ENCODE measurements at regions not wholly inside any gene's neighbourhood (a gene's known extent, or its start where the extent isn't known, plus 50 kb on each side); places are given as distances from the start of the nearest gene placed in this dataset.

DNA sequence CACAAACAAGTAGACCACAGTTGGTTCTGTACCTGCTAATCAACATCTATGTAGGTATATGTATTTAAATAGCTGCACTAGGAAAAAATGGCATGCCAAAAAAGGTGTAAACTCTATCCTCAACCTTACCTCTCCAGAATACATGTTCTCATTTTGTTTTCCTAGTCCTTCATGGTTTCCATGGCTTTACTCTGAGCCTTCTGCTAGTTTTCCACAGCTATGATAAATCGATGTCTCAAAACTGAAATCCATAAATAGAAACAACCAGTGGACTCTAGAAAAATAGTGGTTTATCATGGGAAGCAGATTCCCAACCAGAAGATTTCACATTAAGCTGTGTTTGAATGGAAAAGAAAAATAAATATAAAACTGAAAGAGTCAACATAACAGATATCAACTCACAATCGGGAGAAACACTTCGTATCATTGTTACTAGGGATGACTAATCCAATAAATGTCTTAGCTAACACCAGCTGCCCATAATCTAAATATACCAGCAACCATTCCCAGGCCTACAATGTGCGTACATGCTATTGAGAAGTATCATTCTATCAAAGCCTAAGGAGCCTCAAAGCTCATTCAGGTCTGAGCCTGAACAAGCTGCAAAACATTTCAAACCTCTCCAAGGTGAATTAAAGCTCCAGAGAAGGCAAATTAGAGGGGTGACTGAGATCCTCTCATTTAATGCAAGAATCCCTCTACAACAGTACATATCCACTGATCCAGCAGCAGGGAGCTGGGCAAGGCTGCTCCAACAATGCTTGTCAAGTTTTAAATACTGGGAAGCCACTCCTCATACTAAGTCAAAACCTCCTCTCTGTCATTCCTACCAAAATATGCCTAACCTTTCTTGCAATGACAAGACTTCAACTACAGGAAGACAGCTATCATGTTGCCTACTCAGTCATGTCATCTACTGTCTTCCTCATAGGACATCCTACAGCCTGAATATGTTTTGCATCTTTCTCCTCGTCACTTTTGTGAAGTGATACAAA is 90.2 kb downstream of the KCTD12 start:
- no peak for ATAC-seq
- DNase-seq, result no peak

DNA sequence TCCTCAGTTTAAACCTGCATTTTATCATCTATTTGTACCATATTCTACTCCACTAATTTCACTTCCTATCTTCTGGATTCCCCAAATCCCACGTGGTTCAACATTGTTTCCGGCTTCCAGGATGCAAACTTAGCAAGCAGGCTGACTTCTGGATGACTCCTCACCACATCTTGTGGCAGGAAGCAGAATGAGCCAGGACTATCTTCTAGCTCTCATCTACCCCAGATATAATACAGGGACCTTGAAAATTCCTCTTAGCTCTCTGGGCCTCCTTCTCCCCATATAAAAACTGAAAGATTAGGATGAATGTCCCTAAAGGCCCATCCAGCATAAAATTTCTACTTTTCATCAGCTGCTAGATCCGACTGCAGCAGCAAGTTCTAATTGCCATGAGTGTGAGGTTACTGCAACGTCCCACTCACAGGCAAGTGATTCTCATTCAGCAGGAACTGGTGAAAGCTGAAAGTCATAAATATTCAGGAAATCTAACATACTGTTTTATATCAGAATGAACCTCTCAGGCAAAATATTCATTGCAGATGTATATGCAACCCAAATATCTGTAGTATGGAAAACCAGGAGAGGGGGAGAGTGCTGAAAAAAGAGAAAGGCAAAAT is 93.4 kb downstream of the KCTD12 start:
- ATAC-seq (no peak), DNase-seq (no peak)

DNA sequence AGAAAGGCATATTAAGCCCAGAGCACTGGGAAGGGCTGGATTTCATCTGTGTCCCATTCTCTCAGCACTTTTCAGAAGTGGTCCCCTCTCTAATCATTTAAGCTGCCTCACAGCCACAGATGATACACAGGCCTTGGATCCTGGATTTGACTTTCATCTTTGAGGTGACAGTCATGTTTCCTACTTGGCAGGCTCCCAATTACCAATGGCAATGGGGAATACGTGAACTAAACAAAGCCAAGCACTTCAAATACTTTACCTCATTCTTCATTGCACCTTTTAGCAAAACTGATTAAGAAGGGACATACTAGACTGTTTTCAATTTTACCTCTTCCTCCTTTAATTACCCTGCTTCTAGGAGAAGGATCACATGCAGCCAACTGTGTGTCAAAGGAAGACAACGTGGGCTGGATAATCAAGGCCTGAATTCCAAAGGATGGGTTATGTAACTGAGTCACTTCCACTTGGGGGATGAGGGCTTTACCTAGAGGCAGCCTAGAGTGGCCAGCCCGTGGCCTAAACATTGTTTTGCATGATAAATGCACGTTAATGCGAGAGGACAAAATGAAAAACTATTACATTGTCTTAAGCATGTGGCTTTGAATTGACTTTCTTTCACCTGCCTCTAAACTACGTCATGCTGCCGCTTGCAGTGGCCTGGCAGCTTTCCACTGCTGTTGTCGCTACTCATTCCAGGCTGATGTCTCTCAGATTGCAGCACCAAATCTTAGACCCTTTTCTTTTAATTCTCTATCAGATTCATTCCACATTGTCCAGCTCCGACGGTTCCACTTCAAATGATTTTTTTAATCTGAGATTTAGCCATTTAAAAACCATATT is 95.0 kb downstream of the KCTD12 start:
- ATAC-seq (no peak), DNase-seq (no peak)

DNA sequence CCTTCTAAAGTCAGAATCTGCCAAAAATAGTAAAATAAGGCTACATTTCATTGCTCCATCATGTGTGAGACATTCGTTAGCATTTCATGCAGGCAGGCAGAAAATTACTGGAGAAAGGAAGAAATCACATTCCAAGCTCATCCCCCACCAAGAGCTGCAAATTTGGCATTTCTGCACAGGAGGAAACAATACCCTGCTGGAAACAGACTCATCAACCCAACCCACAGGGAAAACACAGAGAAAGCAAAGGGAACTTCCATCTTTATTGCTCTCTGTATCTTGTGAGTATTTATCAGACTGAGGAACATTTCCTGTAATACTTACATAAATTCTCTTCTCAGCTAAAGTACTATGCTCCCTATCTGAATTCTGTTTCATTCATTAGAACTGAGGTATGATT is 95.7 kb downstream of the KCTD12 start:
- no peak for DNase-seq
- no peak for ATAC-seq

DNA sequence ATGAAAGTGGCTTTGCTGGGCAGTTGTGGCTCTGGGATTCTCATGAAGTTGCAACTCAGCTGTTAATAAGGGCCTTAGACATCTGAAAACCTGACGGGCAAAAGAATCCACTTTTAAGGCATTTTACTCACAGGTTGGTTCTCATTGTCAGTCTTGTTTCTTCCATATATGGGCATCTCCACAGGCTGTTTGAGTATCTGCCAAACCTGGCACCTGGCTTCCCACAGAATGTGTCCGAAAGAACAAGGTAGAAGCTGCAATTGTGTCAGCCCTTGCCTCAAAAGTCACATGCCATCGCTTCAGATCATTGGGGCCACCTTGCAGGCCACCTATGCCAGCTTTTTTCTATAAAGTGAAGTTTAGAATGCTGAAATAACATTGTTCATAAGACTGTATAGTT is 102.4 kb downstream of the KCTD12 start:
- ATAC-seq (no peak), DNase-seq (no peak)

DNA sequence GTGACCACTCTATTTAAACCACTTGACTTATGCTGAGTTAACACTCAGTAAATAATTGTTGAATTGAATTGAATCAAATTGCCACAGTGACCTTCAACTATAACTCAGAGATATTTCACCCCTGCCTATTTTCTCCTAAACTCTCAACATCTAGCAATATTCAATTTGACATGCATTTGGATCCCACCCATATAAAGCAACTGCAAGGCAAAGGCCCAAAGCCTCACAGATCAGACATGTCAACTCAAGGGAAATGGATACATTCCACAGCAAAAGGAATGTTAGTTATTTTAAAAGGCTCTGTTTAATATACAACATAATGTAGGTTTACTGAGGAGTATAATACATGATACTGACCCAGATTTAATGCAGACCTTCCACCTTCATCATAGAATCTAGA is 107.4 kb downstream of the KCTD12 start:
- ATAC-seq (no peak), DNase-seq (no peak)

DNA sequence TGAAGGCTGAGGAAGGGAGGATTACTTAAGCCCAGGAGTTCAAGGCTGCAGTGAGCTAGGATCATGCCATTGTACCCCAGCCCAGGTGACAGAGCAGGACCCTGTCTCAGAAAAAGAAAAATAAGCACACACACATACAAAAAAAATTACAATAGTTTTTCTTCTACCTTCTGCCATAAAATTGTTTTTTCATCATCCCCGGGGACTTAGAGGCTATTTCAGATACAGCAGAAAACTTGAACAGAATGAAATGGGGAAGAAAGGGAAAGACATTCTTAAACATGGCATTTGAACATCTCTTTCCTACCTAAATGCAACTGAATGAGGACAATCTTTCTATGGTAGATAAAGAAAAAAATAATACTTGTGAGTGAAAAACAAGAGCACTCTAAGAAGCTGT is 109.1 kb downstream of the KCTD12 start:
- no peak for ATAC-seq

DNA sequence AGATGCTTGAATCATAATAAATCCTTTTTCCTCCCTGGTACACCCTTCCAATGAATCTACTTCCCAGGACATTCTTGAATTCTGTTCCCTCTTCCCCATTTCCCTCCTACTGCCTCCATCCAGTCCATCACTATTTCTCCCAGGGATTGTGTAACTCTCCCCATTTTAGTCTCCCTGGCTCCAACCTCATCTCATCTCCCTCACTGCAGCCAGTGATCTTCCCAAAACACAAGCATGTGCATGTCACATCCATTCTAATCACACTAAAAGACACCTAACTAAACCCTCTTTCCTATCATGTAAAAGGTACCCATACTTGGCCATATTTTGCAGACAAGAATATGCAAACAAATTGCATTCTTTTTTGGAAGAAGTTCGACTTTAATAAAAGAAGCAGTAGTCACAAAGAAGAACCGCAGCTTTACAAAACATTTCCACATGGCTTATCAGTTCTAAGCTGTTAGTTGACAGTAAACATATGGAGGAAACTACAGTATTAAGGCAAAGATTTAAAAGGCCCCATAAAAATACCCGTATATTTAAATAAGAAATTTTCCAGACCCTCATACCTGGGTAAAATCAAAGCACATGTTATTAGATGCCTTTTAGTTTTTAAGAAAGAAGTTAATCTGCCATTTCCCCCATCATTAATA is 111.0 kb downstream of the KCTD12 start:
- DNase-seq (no peak), ATAC-seq (no peak)

More for the DNA sequence above, 109.1 kb downstream of the KCTD12 start:
- no peak for DNase-seq

DNA sequence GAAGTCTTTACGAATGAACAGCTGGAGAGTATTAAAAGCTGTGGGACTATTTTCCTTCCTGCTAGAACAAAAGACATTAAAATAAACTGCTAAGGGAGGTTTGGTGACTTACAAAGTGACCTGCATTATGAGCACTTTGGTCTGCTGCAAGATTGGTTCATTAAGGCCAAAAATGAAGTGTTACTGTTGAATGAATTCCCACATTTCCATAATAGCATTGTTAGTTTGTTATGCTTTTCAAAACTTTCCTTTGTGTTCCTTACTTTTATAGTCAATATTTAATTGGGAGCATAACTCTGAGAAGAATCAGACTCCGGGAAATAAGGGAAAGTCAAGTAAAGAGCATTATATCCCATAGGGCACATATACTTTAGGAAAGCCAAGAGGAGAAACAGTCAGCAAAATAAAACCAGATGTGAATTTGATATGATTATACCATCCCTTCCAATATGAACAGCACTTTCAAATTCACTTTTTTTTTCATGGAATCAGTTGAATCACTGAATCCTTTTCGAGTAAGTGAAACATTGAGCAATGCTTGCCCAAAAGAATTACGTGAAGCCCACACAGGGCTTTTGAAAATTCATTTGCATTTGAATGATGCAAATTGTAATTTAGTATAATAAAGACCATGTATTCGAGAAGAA is 112.6 kb downstream of the KCTD12 start:
- ATAC-seq, result no peak
- no peak for DNase-seq

DNA sequence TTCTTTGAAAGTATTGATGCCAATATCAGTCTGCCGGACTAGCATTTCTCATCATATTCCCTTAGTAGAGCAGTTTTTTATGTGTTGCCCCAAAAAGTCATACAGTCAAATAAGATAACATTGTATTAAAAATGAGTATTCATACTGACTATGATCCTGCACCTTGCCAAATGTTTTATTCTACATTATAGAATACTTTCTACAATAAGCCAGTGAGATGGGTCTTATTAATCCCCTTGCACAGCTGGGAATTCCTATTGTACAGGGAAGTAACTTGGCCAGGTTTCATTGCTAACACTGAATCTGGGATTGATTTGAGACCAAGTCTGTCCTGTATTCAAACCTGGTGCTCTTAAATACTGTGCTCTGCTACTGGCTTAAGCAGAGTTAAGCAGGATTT is 114.0 kb downstream of the KCTD12 start:
- no peak for ATAC-seq
- no peak for DNase-seq

DNA sequence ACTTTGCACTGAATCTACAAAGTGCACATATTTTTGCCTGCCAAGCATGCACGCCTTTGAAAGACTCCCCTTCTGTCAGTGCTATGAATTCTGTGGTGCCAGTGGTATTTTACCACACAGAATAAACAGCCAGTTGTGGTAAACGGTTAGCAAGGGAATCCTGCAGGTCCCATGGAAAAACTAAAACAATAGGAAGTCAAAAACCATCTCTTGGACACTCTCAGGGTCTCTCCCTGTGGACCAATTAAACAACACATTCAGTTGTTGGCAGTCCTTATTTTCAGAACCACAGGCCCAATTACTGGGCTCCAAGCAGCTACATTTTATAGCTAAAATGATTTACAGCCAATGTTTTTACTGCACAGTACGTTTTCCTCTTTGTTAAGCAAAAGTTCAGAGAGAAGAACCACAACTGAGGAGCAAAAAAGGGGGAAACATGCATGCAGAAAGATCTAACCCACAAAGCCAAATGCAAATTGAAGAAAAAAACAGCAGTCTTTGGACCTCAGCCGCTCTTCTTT is 116.9 kb downstream of the KCTD12 start:
- ATAC-seq, result no peak
- DNase-seq, result no peak

DNA sequence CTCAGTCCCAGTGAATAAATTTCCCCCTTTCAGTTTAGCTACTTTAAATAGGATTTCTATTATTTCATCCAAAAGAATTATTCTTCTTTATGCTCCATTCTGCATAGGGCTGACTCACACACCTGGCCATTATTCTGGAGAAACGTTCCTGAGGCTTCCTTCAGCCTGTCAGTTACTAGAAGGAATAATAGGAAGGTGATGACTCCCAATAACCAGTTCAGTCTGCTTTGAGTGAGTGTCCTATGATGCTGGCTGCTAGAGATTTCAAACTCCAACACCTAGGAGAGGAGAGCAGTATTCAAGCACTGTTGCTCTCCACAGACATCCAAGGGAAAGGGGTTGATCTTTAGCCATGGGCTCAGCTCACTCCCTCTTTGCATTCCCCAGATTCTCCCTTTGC is 117.8 kb downstream of the KCTD12 start:
- DNase-seq (no peak), ATAC-seq (no peak)

DNA sequence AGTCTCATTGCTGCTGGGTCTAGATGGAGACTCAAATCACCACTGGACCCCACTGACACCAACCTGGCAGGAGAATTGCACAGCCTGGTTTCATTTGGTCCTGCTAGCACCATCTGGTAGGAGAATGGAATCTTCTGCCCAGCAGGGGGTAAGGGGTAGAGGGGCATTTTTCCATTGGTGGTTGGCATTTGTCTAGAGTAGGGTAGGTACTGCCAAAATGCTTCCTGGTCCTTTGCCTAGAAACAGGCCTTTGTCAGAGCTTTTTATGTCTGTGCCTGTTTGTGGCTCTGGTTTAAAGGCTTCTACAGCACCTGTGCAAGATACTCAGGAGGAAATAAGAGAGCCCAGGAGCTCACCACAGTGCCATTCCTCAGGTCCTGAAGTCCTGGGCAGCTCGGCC is 121.3 kb downstream of the KCTD12 start:
- no peak for ATAC-seq
- no peak for DNase-seq

DNA sequence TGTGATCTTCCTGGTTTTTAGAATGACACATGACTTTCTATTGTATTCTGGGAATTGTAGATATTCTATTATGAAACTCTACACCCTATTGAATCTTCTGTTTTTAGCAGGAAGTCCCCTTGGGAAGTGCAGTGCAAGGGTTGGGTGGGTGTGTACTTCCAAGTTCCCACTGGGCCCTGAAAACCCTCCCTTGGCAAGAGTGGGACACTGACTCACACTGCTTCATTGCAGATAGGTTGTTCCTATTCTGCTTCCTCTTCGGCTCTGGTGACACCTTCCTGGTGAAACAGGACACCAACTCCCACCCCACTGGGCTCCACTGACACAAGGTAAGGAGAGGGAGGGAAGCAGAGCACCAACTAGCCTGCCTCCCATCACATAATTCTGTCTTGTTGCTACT is 121.8 kb downstream of the KCTD12 start:
- no peak for DNase-seq
- ATAC-seq, result no peak

DNA sequence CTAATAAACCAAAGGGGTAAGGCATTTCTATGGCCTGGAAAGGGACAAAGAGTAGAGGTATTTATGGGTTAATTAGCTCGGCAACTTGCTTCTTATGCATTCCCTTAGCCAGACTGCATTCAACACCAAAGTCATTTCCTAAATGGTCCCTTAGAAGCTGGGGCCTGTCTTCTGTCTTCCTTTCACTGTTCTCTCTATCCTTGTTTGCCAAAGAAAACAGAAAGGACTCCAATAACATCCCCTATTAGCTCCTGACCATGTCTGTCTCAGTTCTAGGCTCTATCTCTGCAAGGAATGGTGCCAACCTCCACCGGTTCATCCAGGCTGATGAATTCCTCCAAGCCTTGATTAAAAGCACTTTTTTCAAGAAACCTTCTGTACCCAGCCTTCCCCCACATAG is 123.5 kb downstream of the KCTD12 start:
- no peak for DNase-seq
- ATAC-seq, result no peak

DNA sequence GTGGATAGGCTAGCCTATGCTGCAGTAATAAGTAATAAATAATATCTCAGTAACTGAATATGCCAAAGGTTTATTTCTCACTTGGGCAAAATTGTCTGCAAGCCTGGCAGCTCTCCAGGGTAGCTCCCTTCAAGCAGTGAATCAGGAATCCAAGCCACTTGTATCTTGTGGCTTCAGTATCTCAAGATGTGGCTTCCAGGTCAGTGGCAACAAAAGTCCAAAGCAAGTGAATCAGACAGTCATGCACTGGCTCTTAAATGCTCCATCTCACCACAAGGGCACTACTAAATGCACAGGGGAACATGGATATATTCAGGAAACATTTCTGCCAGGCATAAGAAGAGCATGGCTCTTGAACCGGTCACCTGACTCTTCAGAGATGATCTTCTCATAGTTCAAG is 126.3 kb downstream of the KCTD12 start:
- DNase-seq, result no peak

DNA sequence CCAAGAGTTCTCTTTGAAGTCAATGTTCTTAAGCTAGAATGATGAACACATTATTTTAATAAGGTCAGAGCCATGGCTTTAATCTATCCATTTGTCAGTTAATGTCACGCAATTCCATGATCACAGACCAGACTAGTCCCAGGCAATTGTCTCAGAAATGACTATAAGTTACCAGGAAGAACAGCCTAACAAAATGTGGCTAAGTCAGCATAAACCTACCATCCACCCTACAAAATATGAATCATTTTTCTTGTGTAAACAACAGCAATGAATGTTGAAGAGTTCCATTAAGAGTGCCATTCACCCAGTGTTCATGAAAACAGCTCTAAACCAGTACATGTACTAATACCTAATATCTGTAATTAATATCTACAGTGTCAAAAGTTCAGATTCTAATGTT is 127.5 kb downstream of the KCTD12 start:
- ATAC-seq, result no peak
- DNase-seq, result no peak

More for the DNA sequence above, 126.3 kb downstream of the KCTD12 start:
- ATAC-seq, result no peak

DNA sequence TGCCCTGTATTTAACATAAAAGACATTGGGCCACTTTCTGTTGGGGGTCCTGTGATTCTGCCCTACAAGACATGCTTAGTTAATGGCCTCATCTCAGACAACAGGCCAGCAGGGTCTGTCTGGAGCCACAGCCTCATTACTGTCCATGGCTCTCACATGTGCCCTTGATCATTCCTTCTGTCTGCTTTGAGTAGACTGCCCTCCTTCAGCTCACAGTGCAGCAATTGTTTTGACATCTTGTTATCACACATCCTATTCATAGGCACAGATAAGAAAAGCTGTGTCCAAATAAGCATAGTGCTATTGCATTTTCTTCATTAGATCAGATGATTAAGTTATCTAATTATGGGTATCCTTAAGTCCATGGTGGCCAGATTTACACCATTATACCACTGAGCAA is 127.9 kb downstream of the KCTD12 start:
- ATAC-seq, result no peak
- no peak for DNase-seq

DNA sequence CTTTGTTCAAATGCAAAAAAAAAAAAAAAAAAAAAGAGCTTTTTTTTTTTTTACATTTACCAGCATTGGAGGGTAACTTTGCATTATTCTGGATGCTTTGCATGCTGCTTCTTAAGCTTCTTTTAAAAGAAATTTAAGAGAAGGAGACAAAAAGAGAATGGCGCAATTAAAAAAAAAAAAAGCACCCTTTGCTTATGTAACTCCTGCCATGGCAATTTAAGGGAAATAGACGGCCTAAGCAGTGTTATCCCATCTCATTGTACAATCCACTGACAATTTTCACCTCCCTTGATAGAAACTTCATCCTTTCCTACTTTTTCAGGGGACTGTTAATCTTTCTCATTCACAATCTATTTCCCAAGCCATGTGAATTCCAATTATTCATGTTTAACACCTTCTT is 129.8 kb downstream of the KCTD12 start:
- no peak for ATAC-seq
- no peak for DNase-seq

DNA sequence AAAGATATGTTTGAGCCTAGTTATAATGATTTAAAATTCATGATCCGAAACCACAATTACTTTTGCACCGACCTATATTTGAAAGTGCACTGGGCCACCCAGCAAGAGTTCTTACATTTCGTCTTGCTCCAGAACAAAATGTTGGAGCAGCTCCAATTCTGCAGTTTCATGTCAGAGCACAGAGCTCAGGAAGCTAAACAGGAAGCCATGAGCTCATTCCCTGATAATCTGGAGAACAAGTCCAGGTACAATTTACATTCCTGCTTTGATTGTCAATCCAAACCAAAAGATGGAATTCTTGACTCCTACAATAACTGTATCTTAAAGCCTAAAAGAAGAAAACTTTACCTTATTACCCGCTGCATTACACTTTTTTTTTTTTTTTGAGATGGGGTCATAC is 131.8 kb downstream of the KCTD12 start:
- DNase-seq, result no peak
- ATAC-seq, result no peak

DNA sequence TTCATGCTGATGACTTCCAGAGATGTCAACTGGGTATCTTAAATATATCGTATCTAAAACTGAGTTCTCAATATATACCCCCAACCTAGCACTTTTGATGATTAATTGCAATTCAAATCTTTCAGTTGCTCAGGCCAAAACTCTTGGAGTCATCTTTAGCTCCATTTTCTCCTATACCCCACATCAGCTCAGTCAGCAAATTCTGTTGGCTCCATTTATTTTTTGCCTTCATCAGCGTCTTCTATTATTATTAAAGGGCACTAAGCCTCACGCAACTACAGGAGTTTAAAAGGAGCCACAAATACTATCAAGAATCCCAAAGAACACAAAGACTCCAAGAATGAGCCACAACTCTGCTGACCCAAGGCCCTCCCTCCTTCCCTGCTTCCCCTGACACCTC is 134.9 kb downstream of the KCTD12 start:
- no peak for ATAC-seq
- no peak for DNase-seq

DNA sequence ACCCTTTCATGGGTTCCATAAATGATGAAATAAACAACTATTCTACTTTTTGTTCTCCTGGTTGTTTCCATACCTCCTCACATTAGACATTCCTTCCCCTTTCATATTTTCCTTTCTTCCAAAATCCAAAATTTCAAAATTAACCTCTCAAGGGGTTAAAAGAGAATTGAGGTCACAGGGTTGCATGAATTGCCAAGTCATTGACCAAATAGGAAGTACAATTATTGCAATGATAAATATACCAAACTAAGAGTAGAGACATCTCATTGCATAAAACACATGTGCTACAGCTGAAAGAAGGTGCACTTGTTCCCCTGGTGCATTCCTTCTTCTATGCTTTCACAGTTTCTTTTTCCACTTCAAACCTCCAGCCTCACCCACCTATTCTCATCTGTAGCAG is 136.1 kb downstream of the KCTD12 start:
- no peak for ATAC-seq
- no peak for DNase-seq

Measured in stimulated activated naive CD8-positive, alpha-beta T cell treated with anti-CD3 and anti-CD28 coated beads, Interleukin-15, Interleukin-2, amounts not matched to agents 100 U/mL and 50 U/mL, for 24 hours (primary cell).